HEK293T (cell line): ENCODE measurements at regions not wholly inside any gene's neighbourhood (a gene's known extent, or its start where the extent isn't known, plus 50 kb on each side); places are given as distances from the start of the nearest gene placed in this dataset.

Experiments
- ELF4 ChIP-seq: fragments of 450-650 bp; IDR thresholded peaks from 2 replicates; pipeline ENCODE4 v1.6.1; 2017; ENCODE audit warnings: antibody characterized with exemption
- HDGF ChIP-seq: fragments of 450-650 bp; IDR thresholded peaks from 2 replicates; pipeline ENCODE4 v1.6.1; 2017; ENCODE audit warnings: antibody characterized with exemption, borderline replicate concordance
- LEF1 ChIP-seq: fragments of 450-650 bp; IDR thresholded peaks from 2 replicates; pipeline ENCODE4 v1.6.1; 2017; ENCODE audit warnings: mild to moderate bottlenecking, borderline replicate concordance
- SP1 ChIP-seq: fragments of 450-650 bp; IDR thresholded peaks from 2 replicates; pipeline ENCODE4 v1.6.1; 2017
- SUZ12 ChIP-seq: fragments of 450-650 bp; IDR thresholded peaks from 2 replicates; pipeline ENCODE4 v1.6.1; 2016; ENCODE audit warnings: mild to moderate bottlenecking
- ZNF384 ChIP-seq: fragments of 450-650 bp; IDR thresholded peaks from 2 replicates; pipeline ENCODE4 v1.6.1; 2016

DNA sequence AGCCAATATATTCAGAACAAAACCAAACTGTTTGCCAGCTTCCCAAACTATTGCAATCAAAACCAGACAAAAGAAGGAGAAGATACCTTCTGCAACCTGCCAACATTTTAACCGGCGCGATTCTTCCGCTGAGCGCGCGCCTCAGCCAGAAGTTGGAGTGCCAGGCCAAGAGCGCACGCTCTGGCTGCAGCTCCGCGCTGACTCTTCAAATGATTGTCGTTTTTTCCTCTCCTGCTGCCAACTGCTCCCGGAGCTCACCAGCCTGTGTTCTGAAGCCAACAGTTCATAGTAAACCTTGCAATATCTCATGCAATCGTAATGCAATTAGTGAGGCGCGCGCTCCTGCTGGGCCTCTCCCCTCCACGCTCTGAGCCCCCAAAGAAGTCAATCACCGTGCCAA is 259.7 kb upstream of the MGMT start:
- TF ChIP-seq LEF1: no peak
- no peak for TF ChIP-seq ELF4
- TF ChIP-seq ZNF384: no peak
- no peak for TF ChIP-seq SUZ12
- no peak for TF ChIP-seq HDGF
- TF ChIP-seq SP1: no peak
